Loucy (cell line): ENCODE measurements at regions not wholly inside any gene's neighbourhood (a gene's known extent, or its start where the extent isn't known, plus 50 kb on each side); places are given as distances from the start of the nearest gene placed in this dataset.

Source experiments
- H2AFZ ChIP-seq: fragments of 200-600 bp; sonication (generic); 2 replicates; pipeline ENCODE4 v1.6.0; 2016; ENCODE audit warnings: antibody characterized with exemption, mild to moderate bottlenecking, low read length, moderate library complexity
- H3F3A ChIP-seq: fragments of 200-600 bp; 2 replicates; pipeline ENCODE4 v1.6.0; 2016; ENCODE audit warnings: antibody characterized with exemption, low read depth, mild to moderate bottlenecking
- H3K27me3 ChIP-seq: fragments of 200-600 bp; sonication (generic); 2 replicates; pipeline ENCODE4 v1.6.1; 2014; ENCODE audit warnings: low read length, mild to moderate bottlenecking; ENCODE audit not compliant: insufficient read depth, poor library complexity, severe bottlenecking
- H3K36me3 ChIP-seq: fragments of 200-600 bp; sonication (generic); 2 replicates; pipeline ENCODE4 v1.6.1; 2016; ENCODE audit warnings: low read length; ENCODE audit not compliant: insufficient read depth
- H3K4me1 ChIP-seq: fragments of 200-600 bp; sonication (generic); 2 replicates; pipeline ENCODE4 v1.5.1; 2014; ENCODE audit warnings: low read length, mild to moderate bottlenecking; ENCODE audit not compliant: insufficient read depth, poor library complexity, severe bottlenecking
- H3K4me2 ChIP-seq: fragments of 200-600 bp; sonication (generic); 2 replicates; pipeline ENCODE4 v1.6.0; 2014; ENCODE audit warnings: antibody characterized with exemption, low read length, low read depth, mild to moderate bottlenecking; ENCODE audit not compliant: poor library complexity, severe bottlenecking
- H3K4me3 ChIP-seq: fragments of 200-600 bp; sonication (generic); 2 replicates; pipeline ENCODE4 v1.5.1; 2014; ENCODE audit warnings: low read length, mild to moderate bottlenecking, mixed read lengths; ENCODE audit not compliant: poor library complexity, severe bottlenecking
- H3K79me2 ChIP-seq: fragments of 200-600 bp; sonication (generic); 2 replicates; pipeline ENCODE4 v1.6.1; 2014; ENCODE audit warnings: low read length; ENCODE audit not compliant: insufficient read depth
- H3K9ac ChIP-seq: fragments of 200-600 bp; sonication (generic); 2 replicates; pipeline ENCODE4 v1.6.0; 2014; ENCODE audit warnings: mild to moderate bottlenecking, low read depth, low read length, moderate library complexity; ENCODE audit not compliant: poor library complexity, severe bottlenecking
- H3K9me2 ChIP-seq: fragments of 200-600 bp; sonication (generic); replicated peaks from 2 replicates; pipeline ENCODE4 v1.6.1; 2016; ENCODE audit warnings: low read depth, low read length, mixed read lengths
- H3K9me3 ChIP-seq: fragments of 200-600 bp; sonication (generic); 2 replicates; pipeline ENCODE4 v1.6.1; 2014; ENCODE audit warnings: mild to moderate bottlenecking, antibody characterized with exemption, low read length, low read depth; ENCODE audit not compliant: insufficient read depth
- H4K20me1 ChIP-seq: fragments of 200-600 bp; sonication (generic); 2 replicates; pipeline ENCODE4 v1.6.0; 2014; ENCODE audit warnings: antibody characterized with exemption, low read length, mild to moderate bottlenecking; ENCODE audit not compliant: insufficient read depth, poor library complexity, severe bottlenecking
- EZH2phosphoT487 ChIP-seq: fragments of 200-600 bp; IDR thresholded peaks from 2 replicates; pipeline ENCODE4 v1.6.1; 2018; ENCODE audit warnings: antibody characterized with exemption, mild to moderate bottlenecking, moderate library complexity, borderline replicate concordance
- TF ChIP-seq, protein P1 (sequence below): fragments of 200-600 bp; sonication (generic); conservative IDR thresholded peaks from 2 replicates; pipeline ENCODE4 v1.5.1; 2014; ENCODE audit warnings: mild to moderate bottlenecking, antibody characterized with exemption, low read length

GRCh38 chr6:85008296-85009009 is 244.1 kb upstream of the TBX18 start:
- H4K20me1 ChIP-seq, result no peaks in the 10 kb centered on the region
- H3K36me3 ChIP-seq, result no peaks in the 10 kb centered on the region
- H2AFZ ChIP-seq, result no peak overlapping the region
- no peak for TF ChIP-seq EZH2phosphoT487
- TF ChIP-seq, protein P1, sequence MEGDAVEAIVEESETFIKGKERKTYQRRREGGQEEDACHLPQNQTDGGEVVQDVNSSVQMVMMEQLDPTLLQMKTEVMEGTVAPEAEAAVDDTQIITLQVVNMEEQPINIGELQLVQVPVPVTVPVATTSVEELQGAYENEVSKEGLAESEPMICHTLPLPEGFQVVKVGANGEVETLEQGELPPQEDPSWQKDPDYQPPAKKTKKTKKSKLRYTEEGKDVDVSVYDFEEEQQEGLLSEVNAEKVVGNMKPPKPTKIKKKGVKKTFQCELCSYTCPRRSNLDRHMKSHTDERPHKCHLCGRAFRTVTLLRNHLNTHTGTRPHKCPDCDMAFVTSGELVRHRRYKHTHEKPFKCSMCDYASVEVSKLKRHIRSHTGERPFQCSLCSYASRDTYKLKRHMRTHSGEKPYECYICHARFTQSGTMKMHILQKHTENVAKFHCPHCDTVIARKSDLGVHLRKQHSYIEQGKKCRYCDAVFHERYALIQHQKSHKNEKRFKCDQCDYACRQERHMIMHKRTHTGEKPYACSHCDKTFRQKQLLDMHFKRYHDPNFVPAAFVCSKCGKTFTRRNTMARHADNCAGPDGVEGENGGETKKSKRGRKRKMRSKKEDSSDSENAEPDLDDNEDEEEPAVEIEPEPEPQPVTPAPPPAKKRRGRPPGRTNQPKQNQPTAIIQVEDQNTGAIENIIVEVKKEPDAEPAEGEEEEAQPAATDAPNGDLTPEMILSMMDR, result no peak
- H3K9ac ChIP-seq, result no peak overlapping the region
- H3K4me2 ChIP-seq, result no peak overlapping the region
- no peaks in the 10 kb centered on the region for H3K9me2 ChIP-seq
- H3K4me3 ChIP-seq, result no peak overlapping the region
- H3F3A ChIP-seq, result no peaks in the 10 kb centered on the region
- no peaks in the 10 kb centered on the region for H3K9me3 ChIP-seq
- H3K27me3 ChIP-seq, result no peaks in the 10 kb centered on the region
- peaks cover 21% of the 10 kb centered on the region for H3K4me1 ChIP-seq
- no peaks in the 10 kb centered on the region for H3K79me2 ChIP-seq

DNA sequence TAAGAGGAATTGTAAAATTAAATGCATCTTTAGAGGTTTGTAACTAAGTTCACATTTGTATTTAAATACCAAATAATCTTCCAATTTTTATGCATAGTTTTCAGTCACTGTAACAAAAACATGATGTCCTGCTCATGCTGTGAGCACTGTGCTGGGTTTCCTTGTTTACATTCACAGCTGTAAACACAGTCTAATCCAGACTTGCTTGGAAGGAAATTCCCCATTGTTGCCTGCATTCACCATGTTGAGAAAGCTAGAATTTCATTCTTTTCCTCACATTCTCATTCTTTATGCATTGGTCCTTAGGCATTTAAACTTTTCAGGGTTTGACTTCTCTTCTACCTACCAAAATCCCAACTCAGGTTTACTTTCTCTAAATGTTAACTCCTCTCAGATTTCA is 242.0 kb upstream of the TBX18 start:
- Histone ChIP-seq H3F3A (no peaks in the 10 kb centered on the region), H3K4me1 (peaks cover 26% of the 10 kb centered on the region), H3K4me3 (no peak overlapping the region), H3K27me3 (no peaks in the 10 kb centered on the region), H3K9me2 (no peaks in the 10 kb centered on the region), H3K9ac (no peak overlapping the region), H4K20me1 (no peaks in the 10 kb centered on the region), H3K4me2 (no peak overlapping the region), H3K9me3 (no peaks in the 10 kb centered on the region), H3K79me2 (no peaks in the 10 kb centered on the region), H2AFZ (no peak overlapping the region), H3K36me3 (no peaks in the 10 kb centered on the region)
- TF ChIP-seq, protein P1, result no peak
- no peak for TF ChIP-seq EZH2phosphoT487

GRCh38 chr6:85005494-85005893 is 241.1 kb upstream of the TBX18 start:
- Histone ChIP-seq H3K27me3 (no peaks in the 10 kb centered on the region), H2AFZ (no peak overlapping the region), H3K4me1 (peaks cover 26% of the 10 kb centered on the region), H3K9me2 (no peaks in the 10 kb centered on the region), H3K9ac (no peak overlapping the region), H3K4me3 (no peak overlapping the region), H3K79me2 (no peaks in the 10 kb centered on the region), H3F3A (no peaks in the 10 kb centered on the region), H3K36me3 (no peaks in the 10 kb centered on the region), H3K4me2 (peak overlapping the region; percentile 31), H3K9me3 (no peaks in the 10 kb centered on the region), H4K20me1 (no peaks in the 10 kb centered on the region)
- no peak for TF ChIP-seq EZH2phosphoT487
- TF ChIP-seq, protein P1, result no peak
